A673 (cell line): ENCODE measurements at regions not wholly inside any gene's neighbourhood (a gene's known extent, or its start where the extent isn't known, plus 50 kb on each side); places are given as distances from the start of the nearest gene placed in this dataset.

Experiments
- BruUV-seq: library from RNA; stranded (reverse); fragments of 400-500 nt; replicated peaks from 2 replicates; lab custom pipeline; 2021; lab: Mats Ljungman, UMichigan
- CTCF ChIA-PET: fragments of 300-600 bp; sonication (Branson Sonifier 250); formaldehyde crosslinking; loops from one replicate; lab custom pipeline; 2022; ENCODE audit warnings: antibody characterized with exemption; lab: Charles Lee
- POLR2A ChIA-PET: fragments of 300-600 bp; sonication (Branson Sonifier 250); formaldehyde crosslinking; loops from one replicate; lab custom pipeline; 2022; ENCODE audit warnings: antibody characterized with exemption; ENCODE audit not compliant: low non-redundant PET; lab: Charles Lee
- DNase-seq: peaks from one replicate; pipeline ENCODE4 v3.0.0-alpha.2; 2015; ENCODE audit warnings: low spot score
- H3K27ac ChIP-seq: fragments of 200-600 bp; sonication (generic); 2 replicates; pipeline ENCODE4 v1.5.1; 2016; ENCODE audit warnings: mixed run types, low read depth, mild to moderate bottlenecking, mixed read lengths, antibody characterized with exemption, low read length; ENCODE audit not compliant: poor library complexity, severe bottlenecking
- H3K27me3 ChIP-seq: fragments of 200-600 bp; sonication (generic); replicated peaks from 2 replicates; pipeline ENCODE4 v1.6.1; 2017; ENCODE audit warnings: mixed run types, low read depth, mild to moderate bottlenecking, mixed read lengths, antibody characterized with exemption, low read length; ENCODE audit not compliant: insufficient read depth, poor library complexity
- H3K36me3 ChIP-seq: fragments of 200-600 bp; sonication (generic); 2 replicates; pipeline ENCODE4 v1.6.1; 2016; ENCODE audit warnings: mixed run types, mild to moderate bottlenecking, mixed read lengths, antibody characterized with exemption, low read length; ENCODE audit not compliant: insufficient read depth, poor library complexity, severe bottlenecking
- H3K4me1 ChIP-seq: fragments of 200-600 bp; sonication (generic); 2 replicates; pipeline ENCODE4 v1.6.1; 2017; ENCODE audit warnings: mixed run types, mild to moderate bottlenecking, mixed read lengths, antibody characterized with exemption, low read length; ENCODE audit not compliant: insufficient read depth, poor library complexity, severe bottlenecking
- H3K4me3 ChIP-seq: fragments of 200-600 bp; sonication (generic); 2 replicates; pipeline ENCODE4 v1.5.1; 2016; ENCODE audit warnings: low read depth, mixed run types, mild to moderate bottlenecking, mixed read lengths, low read length; ENCODE audit not compliant: poor library complexity, severe bottlenecking
- H3K9me3 ChIP-seq: fragments of 200-600 bp; sonication (generic); 2 replicates; pipeline ENCODE4 v1.6.1; 2016; ENCODE audit warnings: mixed run types, low read depth, mild to moderate bottlenecking, mixed read lengths, antibody characterized with exemption, low read length; ENCODE audit not compliant: poor library complexity, severe bottlenecking
- EZH2 ChIP-seq: fragments of 200-600 bp; sonication (generic); IDR thresholded peaks from 2 replicates; pipeline ENCODE4 v1.6.1; 2017; ENCODE audit warnings: borderline replicate concordance, low read depth, mild to moderate bottlenecking, mixed read lengths, antibody characterized with exemption, low read length; ENCODE audit not compliant: poor library complexity, severe bottlenecking
- intact Hi-C: fragments of 100-400 bp; cut with micrococcal nuclease; formaldehyde crosslinking; loops from one replicate; pipeline ENCODE4 v1.10.0; 2022; ENCODE audit not compliant: unreplicated experiment
- TF ChIP-seq, protein P1 (sequence below): fragments of 300-800, 200-600 bp; sonication (generic); conservative IDR thresholded peaks from 2 replicates; pipeline ENCODE4 v1.5.1; 2017; ENCODE audit warnings: low read depth, mild to moderate bottlenecking, antibody characterized with exemption, low read length, moderate library complexity, mixed read lengths

DNA sequence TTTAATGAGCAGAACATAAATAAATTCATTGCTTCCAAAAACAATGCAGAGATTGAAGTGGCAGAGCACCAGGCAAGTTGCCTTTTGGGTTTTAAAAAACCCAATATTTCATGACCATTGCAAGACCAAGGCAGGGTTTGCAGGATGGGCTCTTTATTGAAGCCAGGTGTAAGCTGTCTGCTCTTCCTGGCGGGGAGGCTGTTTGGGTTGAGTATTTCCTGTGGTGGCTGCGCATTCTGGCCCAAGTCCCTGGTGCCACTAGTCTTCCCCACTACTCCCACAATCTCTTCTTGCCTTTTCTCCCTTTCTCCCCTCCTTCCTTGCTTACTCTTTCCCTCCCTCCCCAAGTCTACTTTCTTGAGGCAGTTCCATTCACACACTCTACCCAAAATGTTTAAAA is 116.4 kb downstream of the AKAP11 start:
- no peak overlapping the region for H3K27ac ChIP-seq
- no peak for DNase-seq
- no peaks in the 10 kb centered on the region for H3K27me3 ChIP-seq
- no peaks in the 10 kb centered on the region for H3K36me3 ChIP-seq
- intact Hi-C loops, result no loop called here
- BruUV-seq, result no TSS peak
- TF ChIP-seq EZH2, result no peak
- TF ChIP-seq, protein P1, sequence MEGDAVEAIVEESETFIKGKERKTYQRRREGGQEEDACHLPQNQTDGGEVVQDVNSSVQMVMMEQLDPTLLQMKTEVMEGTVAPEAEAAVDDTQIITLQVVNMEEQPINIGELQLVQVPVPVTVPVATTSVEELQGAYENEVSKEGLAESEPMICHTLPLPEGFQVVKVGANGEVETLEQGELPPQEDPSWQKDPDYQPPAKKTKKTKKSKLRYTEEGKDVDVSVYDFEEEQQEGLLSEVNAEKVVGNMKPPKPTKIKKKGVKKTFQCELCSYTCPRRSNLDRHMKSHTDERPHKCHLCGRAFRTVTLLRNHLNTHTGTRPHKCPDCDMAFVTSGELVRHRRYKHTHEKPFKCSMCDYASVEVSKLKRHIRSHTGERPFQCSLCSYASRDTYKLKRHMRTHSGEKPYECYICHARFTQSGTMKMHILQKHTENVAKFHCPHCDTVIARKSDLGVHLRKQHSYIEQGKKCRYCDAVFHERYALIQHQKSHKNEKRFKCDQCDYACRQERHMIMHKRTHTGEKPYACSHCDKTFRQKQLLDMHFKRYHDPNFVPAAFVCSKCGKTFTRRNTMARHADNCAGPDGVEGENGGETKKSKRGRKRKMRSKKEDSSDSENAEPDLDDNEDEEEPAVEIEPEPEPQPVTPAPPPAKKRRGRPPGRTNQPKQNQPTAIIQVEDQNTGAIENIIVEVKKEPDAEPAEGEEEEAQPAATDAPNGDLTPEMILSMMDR, result no peak
- ChIA-PET CTCF (no interaction called here), POLR2A (no interaction called here)
- H3K9me3 ChIP-seq, result no peaks in the 10 kb centered on the region
- H3K4me3 ChIP-seq, result no peak overlapping the region
- no peaks in the 10 kb centered on the region for H3K4me1 ChIP-seq

DNA sequence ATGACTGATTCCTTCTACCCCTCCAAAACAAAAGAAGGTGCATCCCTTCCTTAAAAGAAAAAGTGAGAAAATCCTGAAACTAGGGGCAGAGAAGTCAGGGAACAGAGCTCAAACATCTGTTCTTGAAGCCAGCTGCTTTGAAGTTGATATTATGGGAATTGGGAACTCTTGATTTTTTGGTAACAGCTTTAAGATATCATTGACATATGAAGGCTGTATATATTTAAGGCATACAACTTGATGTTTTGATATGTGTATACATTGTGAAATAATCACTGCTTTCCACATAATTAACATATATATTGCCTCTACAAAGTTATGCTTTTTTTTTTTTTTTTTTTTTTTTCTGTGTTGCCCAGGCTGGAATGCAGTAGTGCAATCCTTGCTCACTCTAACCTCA is 117.1 kb downstream of the AKAP11 start:
- Histone ChIP-seq H3K4me3 (no peak overlapping the region), H3K27me3 (no peaks in the 10 kb centered on the region), H3K36me3 (no peaks in the 10 kb centered on the region), H3K27ac (no peak overlapping the region), H3K4me1 (no peaks in the 10 kb centered on the region), H3K9me3 (no peaks in the 10 kb centered on the region)
- TF ChIP-seq, protein P1, result no peak
- TF ChIP-seq EZH2, result no peak
- ChIA-PET POLR2A (no interaction called here), CTCF (no interaction called here)
- DNase-seq, result no peak
- BruUV-seq, result no TSS peak
- intact Hi-C loops, result no loop called here

DNA sequence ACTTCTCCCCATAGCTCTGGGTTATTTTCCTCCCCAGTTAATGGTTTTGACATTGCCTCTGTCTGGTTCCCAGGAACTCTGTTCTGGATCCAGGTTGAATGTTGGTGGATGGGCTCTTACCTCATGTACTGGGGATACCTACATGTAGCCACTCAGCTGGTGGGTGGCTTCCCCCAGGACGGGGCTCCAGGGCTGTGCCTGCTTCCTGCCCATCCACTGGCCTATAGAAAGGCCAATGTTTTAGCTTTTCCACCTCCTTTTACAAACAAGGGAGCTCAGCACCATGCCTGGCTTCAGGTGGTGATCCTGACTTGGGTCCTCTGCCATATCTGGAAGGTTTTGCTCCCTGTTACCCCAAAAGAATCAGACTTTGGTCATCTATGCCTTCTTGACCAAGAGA is 120.2 kb downstream of the AKAP11 start:
- BruUV-seq, result no TSS peak
- Histone ChIP-seq H3K4me1 (no peaks in the 10 kb centered on the region), H3K27ac (no peak overlapping the region), H3K27me3 (no peaks in the 10 kb centered on the region), H3K36me3 (no peaks in the 10 kb centered on the region), H3K4me3 (no peak overlapping the region), H3K9me3 (no peaks in the 10 kb centered on the region)
- CTCF ChIA-PET, result no interaction called here
- POLR2A ChIA-PET, result no interaction called here
- intact Hi-C loops, result no loop called here
- TF ChIP-seq, protein P1, result no peak
- no peak for TF ChIP-seq EZH2
- DNase-seq, result no peak
